ENCODE measurements at regions not wholly inside any gene's neighbourhood (a gene's known extent, or its start where the extent isn't known, plus 50 kb on each side); places are given as distances from the start of the nearest gene placed in this dataset.

GRCh38 chr15:25600751-25601150 is 161.9 kb upstream of the UBE3A start:
- TF ChIP-seq POLR2A (IDR thresholded peaks at IDR 0.05) (no peak), CTCF (IDR thresholded peaks at IDR 0.05) (no peak), POLR2AphosphoS5 (IDR thresholded peaks at IDR 0.05) (no peak)
- DNase-seq (ENCODE audit: low spot score in 2 of 2): no peak
- Histone ChIP-seq H3K9me3 (peaks cover 0 to 7% of the 10 kb centered on the region in 2 donors), H3K4me3 (no peak overlapping the region), H3K27me3 (no peaks in the 10 kb centered on the region), H3K36me3 (no peaks in the 10 kb centered on the region), H3K4me1 (no peaks in the 10 kb centered on the region), H3K27ac (no peak overlapping the region)
- intact Hi-C loops (cut with DNase I; ENCODE audit: low total_unique reads): no loop called here

- no peak for TF ChIP-seq POLR2AphosphoS5 (IDR thresholded peaks at IDR 0.05)
- no peak for TF ChIP-seq POLR2A (IDR thresholded peaks at IDR 0.05)
- no peak for TF ChIP-seq CTCF (IDR thresholded peaks at IDR 0.05)
- intact Hi-C loops (cut with DNase I; ENCODE audit: low total_unique reads): loop anchor here (5.0 kb wide), 1 partner anchor 1105 kb away; no protein-coding TSS in a partner anchor
- peaks cover 0 to 16% of the 10 kb centered on the region in 2 donors for H3K9me3 ChIP-seq
- H3K27me3 ChIP-seq: no peaks in the 10 kb centered on the region
- DNase-seq (ENCODE audit: low spot score in 2 of 2): no peak
- H3K4me1 ChIP-seq: no peaks in the 10 kb centered on the region
- H3K27ac ChIP-seq: no peak overlapping the region
- H3K4me3 ChIP-seq: peak overlapping the region in 1 of 3 donors; percentile 41
- H3K36me3 ChIP-seq: no peaks in the 10 kb centered on the region
Measured at GRCh38 chr15:25597571-25597970, 158.7 kb upstream of the UBE3A start.

- H3K27ac ChIP-seq: no peak overlapping the region
- TF ChIP-seq POLR2A (IDR thresholded peaks at IDR 0.05) (no peak), POLR2AphosphoS5 (IDR thresholded peaks at IDR 0.05) (no peak), CTCF (IDR thresholded peaks at IDR 0.05) (no peak)
- no peak for DNase-seq (ENCODE audit: low spot score in 2 of 2)
- intact Hi-C loops (cut with DNase I; ENCODE audit: low total_unique reads): loop anchor here (5.0 kb wide), 1 partner anchor 1105 kb away; no protein-coding TSS in a partner anchor
- H3K27me3 ChIP-seq: no peaks in the 10 kb centered on the region
- no peaks in the 10 kb centered on the region for H3K4me1 ChIP-seq
- peak overlapping the region in 2 of 3 donors; percentile 10 to 41 for H3K4me3 ChIP-seq
- no peaks in the 10 kb centered on the region for H3K36me3 ChIP-seq
- peaks cover 0 to 21% of the 10 kb centered on the region in 2 donors for H3K9me3 ChIP-seq
Measured at GRCh38 chr15:25596644-25597562, 158.1 kb upstream of the UBE3A start.

- no peak overlapping the region for H3K27ac ChIP-seq
- no peaks in the 10 kb centered on the region for H3K27me3 ChIP-seq
- no peak for TF ChIP-seq POLR2A (IDR thresholded peaks at IDR 0.05)
- TF ChIP-seq POLR2AphosphoS5 (IDR thresholded peaks at IDR 0.05): no peak
- TF ChIP-seq CTCF (IDR thresholded peaks at IDR 0.05): no peak
- H3K4me3 ChIP-seq: no peak overlapping the region
- H3K36me3 ChIP-seq: no peaks in the 10 kb centered on the region
- intact Hi-C loops (cut with DNase I; ENCODE audit: low total_unique reads): loop anchor here (10.0 kb wide), 1 partner anchor 1897 kb away; no protein-coding TSS in a partner anchor
- no peak for DNase-seq (ENCODE audit: low spot score in 2 of 2)
- H3K4me1 ChIP-seq: no peaks in the 10 kb centered on the region
- H3K9me3 ChIP-seq: peaks cover 9 to 40% of the 10 kb centered on the region in 2 donors
Measured at GRCh38 chr15:25587616-25588340, 149.0 kb upstream of the UBE3A start.

All from breast epithelium (tissue), 4 donors.